Testis (tissue), 2 donors: ENCODE measurements at regions not wholly inside any gene's neighbourhood (a gene's known extent, or its start where the extent isn't known, plus 50 kb on each side); places are given as distances from the start of the nearest gene placed in this dataset.

ENCODE experiments used
- DNase-seq: peaks from one replicate; pipeline ENCODE4 v3.0.0-alpha.2; 2019
- H3K27ac ChIP-seq, 2 donors: fragments of 200-600 bp; sonication (generic); one replicate each; pipeline ENCODE4 v1.5.1; 2019
- H3K27me3 ChIP-seq: fragments of 200-600 bp; sonication (generic); one replicate; pipeline ENCODE4 v1.5.1; 2019
- H3K36me3 ChIP-seq: fragments of 200-600 bp; sonication (generic); one replicate; pipeline ENCODE4 v1.5.1; 2017; ENCODE audit warnings: low read depth; ENCODE audit errors: missing control alignments
- H3K4me1 ChIP-seq: fragments of 200-600 bp; sonication (generic); one replicate; pipeline ENCODE4 v1.5.1; 2019
- H3K4me3 ChIP-seq, 2 donors: fragments of 200-600 bp; sonication (generic); one replicate each; pipeline ENCODE4 v1.5.1; 2017 to 2019
- H3K9me3 ChIP-seq: fragments of 200-600 bp; sonication (generic); one replicate; pipeline ENCODE4 v1.5.1; 2017
- CTCF ChIP-seq, 3 experiments: fragments of 450-650 bp in 2 of 3; fragments of 200-600 bp in 1 of 3; sonication (generic) in 1 of 3; IDR thresholded peaks; one replicate each; pipeline ENCODE4 v1.5.1; 2016 to 2019; ENCODE audit warnings: antibody characterized with exemption in 3 of 3, mild to moderate bottlenecking in 2 of 3, moderate library complexity in 1 of 3
- POLR2A ChIP-seq: fragments of 450-650 bp; IDR thresholded peaks from one replicate; pipeline ENCODE4 v1.6.1; 2017; ENCODE audit warnings: antibody characterized with exemption, mild to moderate bottlenecking, moderate library complexity
- WGBS, 2 donors: methylation state at CpG; one replicate each; pipeline ENCODE4 v1.1.5; 2018; 5-methylcytosine and 5-hydroxymethylcytosine counted together
- intact Hi-C: fragments of 100-400 bp; cut with DNase I; formaldehyde crosslinking; loops from one replicate; pipeline ENCODE4 v1.15.1; 2023; ENCODE audit warnings: low total_unique reads

- no peak for DNase-seq
- H3K9me3 ChIP-seq = no peaks in the 10 kb centered on the region
- TF ChIP-seq CTCF (IDR thresholded peaks at IDR 0.05) (no peak), POLR2A (no peak)
- H3K4me3 ChIP-seq = no peak overlapping the region
- no peaks in the 10 kb centered on the region for H3K27me3 ChIP-seq
- intact Hi-C loops = no loop called here
- H3K36me3 ChIP-seq = no peaks in the 10 kb centered on the region
- H3K4me1 ChIP-seq = no peaks in the 10 kb centered on the region
- no peak overlapping the region for H3K27ac ChIP-seq
- WGBS, 2 donors = 63 to 80% methylated on average over 3 of the region's 3 CpGs
These were observed 331.5 kb upstream of the IL12A start for GRCh38 chr3:159657176-159657575.

- no peak overlapping the region for H3K27ac ChIP-seq
- no peaks in the 10 kb centered on the region for H3K36me3 ChIP-seq
- H3K4me1 ChIP-seq = no peaks in the 10 kb centered on the region
- no peaks in the 10 kb centered on the region for H3K9me3 ChIP-seq
- no peak for DNase-seq
- TF ChIP-seq CTCF (IDR thresholded peaks at IDR 0.05) (no peak), POLR2A (no peak)
- intact Hi-C loops = no loop called here
- 93 to 95% methylated on average over 6 of the region's 6 CpGs for WGBS, 2 donors
- H3K4me3 ChIP-seq = no peak overlapping the region
- H3K27me3 ChIP-seq = no peaks in the 10 kb centered on the region
These were observed 331.0 kb upstream of the IL12A start for GRCh38 chr3:159657629-159658028.

- H3K4me3 ChIP-seq = no peak overlapping the region
- intact Hi-C loops = no loop called here
- WGBS, 2 donors = 84 to 86% methylated on average over 3 of the region's 3 CpGs
- no peaks in the 10 kb centered on the region for H3K36me3 ChIP-seq
- TF ChIP-seq POLR2A (no peak), CTCF (IDR thresholded peaks at IDR 0.05) (no peak)
- DNase-seq = no peak
- no peaks in the 10 kb centered on the region for H3K4me1 ChIP-seq
- no peaks in the 10 kb centered on the region for H3K27me3 ChIP-seq
- H3K27ac ChIP-seq = no peak overlapping the region
- H3K9me3 ChIP-seq = no peaks in the 10 kb centered on the region
These were observed 328.3 kb upstream of the IL12A start for GRCh38 chr3:159660326-159660725.

GRCh38 chr3:159660901-159661300, 327.7 kb upstream of the IL12A start:
- Histone ChIP-seq H3K4me3 (no peak overlapping the region), H3K27ac (no peak overlapping the region), H3K9me3 (no peaks in the 10 kb centered on the region), H3K36me3 (no peaks in the 10 kb centered on the region), H3K4me1 (no peaks in the 10 kb centered on the region), H3K27me3 (no peaks in the 10 kb centered on the region)
- no peak for DNase-seq
- 67 to 79% methylated on average over 1 of the region's 1 CpG for WGBS, 2 donors
- intact Hi-C loops = no loop called here
- TF ChIP-seq CTCF (IDR thresholded peaks at IDR 0.05) (no peak), POLR2A (no peak)

GRCh38 chr3:159662549-159662948, 326.1 kb upstream of the IL12A start:
- no peak overlapping the region for H3K4me3 ChIP-seq

More at GRCh38 chr3:159662549-159662948, 326.1 kb upstream of the IL12A start:
- Histone ChIP-seq H3K4me1 (no peaks in the 10 kb centered on the region), H3K27me3 (no peaks in the 10 kb centered on the region), H3K9me3 (no peaks in the 10 kb centered on the region), H3K36me3 (no peaks in the 10 kb centered on the region), H3K27ac (no peak overlapping the region)
- intact Hi-C loops = no loop called here
- TF ChIP-seq POLR2A (no peak), CTCF (IDR thresholded peaks at IDR 0.05) (no peak)
- DNase-seq = no peak
